H9 (cell line): ENCODE measurements at regions not wholly inside any gene's neighbourhood (a gene's known extent, or its start where the extent isn't known, plus 50 kb on each side); places are given as distances from the start of the nearest gene placed in this dataset.

Experiments used
- DNase-seq: peaks from one replicate; pipeline ENCODE4 v3.0.0-alpha.2; 2017
- H2AFZ ChIP-seq: one replicate; pipeline ENCODE4 v1.6.1; 2013; ENCODE audit warnings: mild to moderate bottlenecking, low read length, control low read depth, moderate library complexity
- H2AK5ac ChIP-seq: 2 replicates; pipeline ENCODE4 v1.6.1; 2013; ENCODE audit warnings: low read length, control low read depth, mixed read lengths; ENCODE audit not compliant: insufficient read length
- H2BK120ac ChIP-seq: one replicate; pipeline ENCODE4 v1.6.1; 2013; ENCODE audit warnings: low read depth, mild to moderate bottlenecking, low read length, control low read depth, inconsistent platforms; ENCODE audit not compliant: poor library complexity, severe bottlenecking
- H2BK12ac ChIP-seq: 2 replicates; pipeline ENCODE4 v1.6.1; 2013; ENCODE audit warnings: low read length, control low read depth, mixed read lengths, low read depth; ENCODE audit not compliant: insufficient read length
- H2BK15ac ChIP-seq: 2 replicates; pipeline ENCODE4 v1.6.1; 2013; ENCODE audit warnings: low read depth, low read length, control low read depth
- H2BK20ac ChIP-seq: one replicate; pipeline ENCODE4 v1.6.1; 2013; ENCODE audit warnings: low read depth, mild to moderate bottlenecking, low read length, control low read depth, inconsistent platforms; ENCODE audit not compliant: poor library complexity, severe bottlenecking
- H2BK5ac ChIP-seq: 2 replicates; pipeline ENCODE4 v1.6.1; 2013; ENCODE audit warnings: low read length, control low read depth, mixed read lengths; ENCODE audit not compliant: insufficient read length
- H3K14ac ChIP-seq: 2 replicates; pipeline ENCODE4 v1.6.1; 2013; ENCODE audit warnings: low read length, control low read depth; ENCODE audit not compliant: insufficient read depth
- H3K18ac ChIP-seq: 2 replicates; pipeline ENCODE4 v1.6.1; 2013; ENCODE audit warnings: low read depth, mild to moderate bottlenecking, mixed read lengths, low read length, control low read depth; ENCODE audit not compliant: insufficient read length
- H3K23ac ChIP-seq: 2 replicates; pipeline ENCODE4 v1.6.1; 2013; ENCODE audit warnings: low read length, control low read depth, mixed read lengths, low read depth; ENCODE audit not compliant: insufficient read length
- H3K23me2 ChIP-seq: 2 replicates; pipeline ENCODE4 v1.6.1; 2013; ENCODE audit warnings: low read depth, mild to moderate bottlenecking, mixed read lengths, low read length, control low read depth; ENCODE audit not compliant: insufficient read length, poor library complexity, severe bottlenecking
- H3K27ac ChIP-seq: 2 replicates; pipeline ENCODE4 v1.5.1; 2013; ENCODE audit warnings: low read length, control low read depth, mixed read lengths, low read depth; ENCODE audit not compliant: insufficient read length
- H3K27me3 ChIP-seq: 2 replicates; pipeline ENCODE4 v1.6.1; 2013; ENCODE audit warnings: low read length, control low read depth, inconsistent platforms; ENCODE audit not compliant: insufficient read depth
- H3K4ac ChIP-seq: 2 replicates; pipeline ENCODE4 v1.6.1; 2013; ENCODE audit warnings: low read depth, mild to moderate bottlenecking, control low read depth, inconsistent platforms, low read length, moderate library complexity
- H3K4me1 ChIP-seq: 2 replicates; pipeline ENCODE4 v1.6.1; 2013; ENCODE audit warnings: low read length, control low read depth, inconsistent platforms; ENCODE audit not compliant: insufficient read depth
- H3K4me2 ChIP-seq: 2 replicates; pipeline ENCODE4 v1.6.1; 2013; ENCODE audit warnings: low read length, control low read depth, mixed read lengths; ENCODE audit not compliant: insufficient read length, insufficient read depth
- H3K56ac ChIP-seq: 2 replicates; pipeline ENCODE4 v1.6.1; 2013; ENCODE audit warnings: low read depth, mild to moderate bottlenecking, mixed read lengths, low read length, control low read depth; ENCODE audit not compliant: insufficient read length
- H3K79me1 ChIP-seq: 2 replicates; pipeline ENCODE4 v1.6.1; 2013; ENCODE audit warnings: low read depth, mild to moderate bottlenecking, moderate library complexity, low read length, control low read depth, inconsistent platforms; ENCODE audit not compliant: insufficient read depth, poor library complexity, severe bottlenecking
- H3K79me2 ChIP-seq: 2 replicates; pipeline ENCODE4 v1.6.1; 2013; ENCODE audit warnings: low read length, control low read depth, inconsistent platforms; ENCODE audit not compliant: insufficient read depth
- H3K9ac ChIP-seq: 2 replicates; pipeline ENCODE4 v1.6.1; 2013; ENCODE audit warnings: low read length, control low read depth, mixed read lengths; ENCODE audit not compliant: insufficient read length; ENCODE audit errors: extremely low read depth
- H3K9me3 ChIP-seq: one replicate; pipeline ENCODE4 v1.6.1; 2013; ENCODE audit warnings: low read depth, low read length, inconsistent platforms; ENCODE audit not compliant: control insufficient read depth
- H3T11ph ChIP-seq: one replicate; pipeline ENCODE4 v1.6.1; 2013; ENCODE audit warnings: mild to moderate bottlenecking, low read length, control low read depth, inconsistent platforms
- H4K20me1 ChIP-seq: one replicate; pipeline ENCODE4 v1.6.1; 2013; ENCODE audit not compliant: control insufficient read depth, insufficient read length, insufficient read depth
- H4K5ac ChIP-seq: 2 replicates; pipeline ENCODE4 v1.6.1; 2013; ENCODE audit warnings: low read depth, mild to moderate bottlenecking, mixed read lengths, low read length, control low read depth; ENCODE audit not compliant: insufficient read length
- H4K8ac ChIP-seq: replicated peaks from 2 replicates; pipeline ENCODE4 v1.6.1; 2013; ENCODE audit warnings: low read length, control low read depth, mixed read lengths, low read depth; ENCODE audit not compliant: insufficient read length
- H4K91ac ChIP-seq: 2 replicates; pipeline ENCODE4 v1.6.1; 2013; ENCODE audit warnings: low read depth, mild to moderate bottlenecking, moderate library complexity, mixed read lengths, low read length, control low read depth; ENCODE audit not compliant: insufficient read length
- H3K27ac Mint-ChIP-seq, 3 experiments: 2 replicates in 2 of 3; 3 replicates in 1 of 3; pipeline ENCODE4 v1.8.0; 2020 to 2021; ENCODE audit warnings: mixed read lengths in 3 of 3, mild to moderate bottlenecking in 1 of 3, moderate library complexity in 1 of 3
- H3K27me3 Mint-ChIP-seq: 2 replicates; pipeline ENCODE4 v1.8.0; 2021; ENCODE audit warnings: low read depth, mild to moderate bottlenecking, moderate library complexity, mixed read lengths
- H3K36me3 Mint-ChIP-seq, 3 experiments: 2 replicates in 2 of 3; 3 replicates in 1 of 3; pipeline ENCODE4 v1.8.0; 2020 to 2021; ENCODE audit warnings: low read depth in 3 of 3, mixed read lengths in 3 of 3; ENCODE audit not compliant: insufficient read depth in 1 of 3
- H3K4me1 Mint-ChIP-seq, 2 experiments: 2 replicates each; pipeline ENCODE4 v1.8.0; 2020; ENCODE audit warnings: mixed read lengths in 2 of 2
- H3K4me3 Mint-ChIP-seq, 2 experiments: 2 replicates in 1 of 2; 3 replicates in 1 of 2; pipeline ENCODE4 v1.8.0; 2020 to 2021; ENCODE audit warnings: mild to moderate bottlenecking in 2 of 2, mixed read lengths in 2 of 2, moderate library complexity in 1 of 2
- H3K9me3 Mint-ChIP-seq, 2 experiments: 2 replicates in 1 of 2; 3 replicates in 1 of 2; pipeline ENCODE4 v1.8.0; 2020; ENCODE audit warnings: mild to moderate bottlenecking in 2 of 2, mixed read lengths in 2 of 2, moderate library complexity in 1 of 2
- WGBS: extraction: QIAGEN DNeasy Blood & Tissue Kit; methylation state at CpG from one replicate; pipeline ENCODE4 v1.1.7; 2013; ENCODE audit warnings: missing lambda C conversion rate, low lambda C conversion rate, mixed read lengths; ENCODE audit not compliant: insufficient read length; ENCODE audit errors: extremely low coverage; 5-methylcytosine and 5-hydroxymethylcytosine counted together
- TF ChIP-seq, protein P1 (sequence below): fragments of 200-600 bp; sonication (generic); conservative IDR thresholded peaks from 3 replicates; pipeline ENCODE4 v1.8.0; 2021; ENCODE audit warnings: antibody characterized with exemption, mild to moderate bottlenecking

DNA sequence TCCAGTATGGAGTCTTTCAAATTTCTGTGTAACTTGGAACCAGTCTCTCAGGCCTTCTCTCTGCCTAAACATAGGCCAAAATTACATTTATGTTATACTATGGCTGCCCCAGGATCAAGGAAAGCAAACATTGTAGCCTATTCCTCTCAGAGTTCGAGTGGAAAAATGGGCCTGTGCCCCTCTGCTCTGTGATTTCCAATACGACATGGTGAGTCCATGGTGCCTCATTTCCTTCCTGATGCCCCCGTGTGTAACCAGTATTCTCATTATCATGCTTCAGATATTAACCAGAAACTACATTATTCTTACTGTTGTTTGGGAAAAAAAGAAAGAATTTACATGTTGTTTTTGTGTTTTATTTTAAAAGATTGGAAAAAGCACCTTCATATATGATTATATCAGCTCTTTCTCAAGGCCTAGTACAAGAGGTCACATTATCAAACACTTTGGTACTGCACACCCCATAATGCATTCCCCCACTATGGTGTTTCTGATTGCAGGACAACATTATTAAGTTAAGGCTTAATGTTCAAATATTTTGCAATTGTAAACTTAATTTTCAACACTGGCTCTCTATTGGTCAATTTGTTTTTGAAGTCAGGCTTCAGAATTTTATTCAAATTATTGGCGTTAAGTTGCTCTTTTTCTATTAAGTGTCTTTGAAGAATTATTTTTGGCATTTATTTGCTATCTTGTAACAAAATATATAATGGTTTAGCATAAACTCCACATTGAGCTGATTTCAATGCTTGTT lies 151.8 kb upstream of the SLC27A6 start:
- no peak overlapping the region for H3K23ac ChIP-seq
- no peak overlapping the region for H3K27ac Mint-ChIP-seq
- no peak overlapping the region for H4K5ac ChIP-seq

More for the DNA sequence above, 151.8 kb upstream of the SLC27A6 start:
- no peak for DNase-seq
- no peak overlapping the region for H2BK15ac ChIP-seq
- no peak overlapping the region for H2BK20ac ChIP-seq
- Mint-ChIP-seq H3K36me3 (peaks cover 0 to 5% (median 0%) of the 10 kb centered on the region in 3 experiments; a peak in 2 of 7 replicates), H3K4me1 (peaks cover 11 to 13% of the 10 kb centered on the region in 2 experiments), H3K27me3 (no peaks in the 10 kb centered on the region), H3K4me3 (no peak overlapping the region), H3K9me3 (peaks cover under 1 to 6% of the 10 kb centered on the region in 2 experiments; a peak in 2 of 5 replicates)
- H4K8ac ChIP-seq: no peak overlapping the region
- no peaks in the 10 kb centered on the region for H4K20me1 ChIP-seq
- H3K27ac ChIP-seq: no peak overlapping the region
- H3K56ac ChIP-seq: no peak overlapping the region
- no peaks in the 10 kb centered on the region for H3K79me1 ChIP-seq
- H3K4me2 ChIP-seq: no peak overlapping the region
- no peak overlapping the region for H2AK5ac ChIP-seq
- H2BK12ac ChIP-seq: no peak overlapping the region
- no peak overlapping the region for H2BK5ac ChIP-seq
- no peak overlapping the region for H3K4ac ChIP-seq
- H3K79me2 ChIP-seq: no peaks in the 10 kb centered on the region
- H3K9me3 ChIP-seq: no peaks in the 10 kb centered on the region
- no peak overlapping the region for H3K14ac ChIP-seq
- no peak overlapping the region for H2AFZ ChIP-seq
- WGBS: no CpG with 5 or more reads among the region's 4 CpGs
- TF ChIP-seq, protein P1, sequence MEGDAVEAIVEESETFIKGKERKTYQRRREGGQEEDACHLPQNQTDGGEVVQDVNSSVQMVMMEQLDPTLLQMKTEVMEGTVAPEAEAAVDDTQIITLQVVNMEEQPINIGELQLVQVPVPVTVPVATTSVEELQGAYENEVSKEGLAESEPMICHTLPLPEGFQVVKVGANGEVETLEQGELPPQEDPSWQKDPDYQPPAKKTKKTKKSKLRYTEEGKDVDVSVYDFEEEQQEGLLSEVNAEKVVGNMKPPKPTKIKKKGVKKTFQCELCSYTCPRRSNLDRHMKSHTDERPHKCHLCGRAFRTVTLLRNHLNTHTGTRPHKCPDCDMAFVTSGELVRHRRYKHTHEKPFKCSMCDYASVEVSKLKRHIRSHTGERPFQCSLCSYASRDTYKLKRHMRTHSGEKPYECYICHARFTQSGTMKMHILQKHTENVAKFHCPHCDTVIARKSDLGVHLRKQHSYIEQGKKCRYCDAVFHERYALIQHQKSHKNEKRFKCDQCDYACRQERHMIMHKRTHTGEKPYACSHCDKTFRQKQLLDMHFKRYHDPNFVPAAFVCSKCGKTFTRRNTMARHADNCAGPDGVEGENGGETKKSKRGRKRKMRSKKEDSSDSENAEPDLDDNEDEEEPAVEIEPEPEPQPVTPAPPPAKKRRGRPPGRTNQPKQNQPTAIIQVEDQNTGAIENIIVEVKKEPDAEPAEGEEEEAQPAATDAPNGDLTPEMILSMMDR: no peak
- H2BK120ac ChIP-seq: no peak overlapping the region
- H4K91ac ChIP-seq: no peak overlapping the region
- no peaks in the 10 kb centered on the region for H3K23me2 ChIP-seq
- no peaks in the 10 kb centered on the region for H3K27me3 ChIP-seq
- H3K9ac ChIP-seq: no peak overlapping the region
- H3K4me1 ChIP-seq: no peaks in the 10 kb centered on the region
- no peak overlapping the region for H3K18ac ChIP-seq
- H3T11ph ChIP-seq: no peak overlapping the region
